ENCODE measurements at regions not wholly inside any gene's neighbourhood (a gene's known extent, or its start where the extent isn't known, plus 50 kb on each side); places are given as distances from the start of the nearest gene placed in this dataset.

GRCh38 chr13:38539632-38540031 is 147.2 kb upstream of the FREM2 start:
- Histone ChIP-seq H3K4me3 (ENCODE audit: insufficient read depth, low read depth, low read length) (no peak overlapping the region), H3K36me3 (replicated peaks; ENCODE audit: control insufficient read depth, insufficient read depth, low read length) (no peaks in the 10 kb centered on the region), H3K27me3 (ENCODE audit: control insufficient read depth, insufficient read depth, low read length) (no peaks in the 10 kb centered on the region)
- DNase-seq = no peak

- H3K36me3 ChIP-seq (replicated peaks; ENCODE audit: control insufficient read depth, insufficient read depth, low read length) = no peaks in the 10 kb centered on the region
- no peaks in the 10 kb centered on the region for H3K27me3 ChIP-seq (ENCODE audit: control insufficient read depth, insufficient read depth, low read length)
- H3K4me3 ChIP-seq (ENCODE audit: insufficient read depth, low read depth, low read length) = no peak overlapping the region
- DNase-seq = no peak
Measured at GRCh38 chr13:38542601-38543000, 144.3 kb upstream of the FREM2 start.

GRCh38 chr13:38543561-38543960 is 143.3 kb upstream of the FREM2 start:
- no peak overlapping the region for H3K4me3 ChIP-seq (ENCODE audit: insufficient read depth, low read depth, low read length)
- no peak for DNase-seq
- no peaks in the 10 kb centered on the region for H3K27me3 ChIP-seq (ENCODE audit: control insufficient read depth, insufficient read depth, low read length)
- no peaks in the 10 kb centered on the region for H3K36me3 ChIP-seq (replicated peaks; ENCODE audit: control insufficient read depth, insufficient read depth, low read length)

- no peak for DNase-seq
- H3K36me3 ChIP-seq (replicated peaks; ENCODE audit: control insufficient read depth, insufficient read depth, low read length) = no peaks in the 10 kb centered on the region
- H3K4me3 ChIP-seq (ENCODE audit: insufficient read depth, low read depth, low read length) = no peak overlapping the region
- H3K27me3 ChIP-seq (ENCODE audit: control insufficient read depth, insufficient read depth, low read length) = no peaks in the 10 kb centered on the region
Measured at GRCh38 chr13:38563739-38564138, 123.1 kb upstream of the FREM2 start.

GRCh38 chr13:38564256-38565150 is 122.4 kb upstream of the FREM2 start:
- Histone ChIP-seq H3K4me3 (ENCODE audit: insufficient read depth, low read depth, low read length) (no peak overlapping the region), H3K36me3 (replicated peaks; ENCODE audit: control insufficient read depth, insufficient read depth, low read length) (no peaks in the 10 kb centered on the region), H3K27me3 (ENCODE audit: control insufficient read depth, insufficient read depth, low read length) (no peaks in the 10 kb centered on the region)
- no peak for DNase-seq

GRCh38 chr13:38566023-38566422 is 120.9 kb upstream of the FREM2 start:
- Histone ChIP-seq H3K27me3 (ENCODE audit: control insufficient read depth, insufficient read depth, low read length) (no peaks in the 10 kb centered on the region), H3K4me3 (ENCODE audit: insufficient read depth, low read depth, low read length) (no peak overlapping the region), H3K36me3 (replicated peaks; ENCODE audit: control insufficient read depth, insufficient read depth, low read length) (no peaks in the 10 kb centered on the region)
- DNase-seq = no peak

- DNase-seq = no peak
- no peaks in the 10 kb centered on the region for H3K27me3 ChIP-seq (ENCODE audit: control insufficient read depth, insufficient read depth, low read length)
- H3K36me3 ChIP-seq (replicated peaks; ENCODE audit: control insufficient read depth, insufficient read depth, low read length) = no peaks in the 10 kb centered on the region
- H3K4me3 ChIP-seq (ENCODE audit: insufficient read depth, low read depth, low read length) = no peak overlapping the region
Measured at GRCh38 chr13:38566519-38566918, 120.4 kb upstream of the FREM2 start.

GRCh38 chr13:38570706-38571105 is 116.2 kb upstream of the FREM2 start:
- Histone ChIP-seq H3K4me3 (ENCODE audit: insufficient read depth, low read depth, low read length) (no peak overlapping the region), H3K27me3 (ENCODE audit: control insufficient read depth, insufficient read depth, low read length) (no peaks in the 10 kb centered on the region), H3K36me3 (replicated peaks; ENCODE audit: control insufficient read depth, insufficient read depth, low read length) (no peaks in the 10 kb centered on the region)
- DNase-seq = no peak

GRCh38 chr13:38575427-38575826 is 111.5 kb upstream of the FREM2 start:
- Histone ChIP-seq H3K4me3 (ENCODE audit: insufficient read depth, low read depth, low read length) (no peak overlapping the region), H3K27me3 (ENCODE audit: control insufficient read depth, insufficient read depth, low read length) (no peaks in the 10 kb centered on the region), H3K36me3 (replicated peaks; ENCODE audit: control insufficient read depth, insufficient read depth, low read length) (no peaks in the 10 kb centered on the region)
- DNase-seq = no peak

GRCh38 chr13:38577048-38577447 is 109.8 kb upstream of the FREM2 start:
- Histone ChIP-seq H3K4me3 (ENCODE audit: insufficient read depth, low read depth, low read length) (no peak overlapping the region), H3K27me3 (ENCODE audit: control insufficient read depth, insufficient read depth, low read length) (no peaks in the 10 kb centered on the region), H3K36me3 (replicated peaks; ENCODE audit: control insufficient read depth, insufficient read depth, low read length) (no peaks in the 10 kb centered on the region)
- no peak for DNase-seq

GRCh38 chr13:38582133-38582532 is 104.7 kb upstream of the FREM2 start:
- H3K36me3 ChIP-seq (replicated peaks; ENCODE audit: control insufficient read depth, insufficient read depth, low read length) = no peaks in the 10 kb centered on the region
- no peak overlapping the region for H3K4me3 ChIP-seq (ENCODE audit: insufficient read depth, low read depth, low read length)
- H3K27me3 ChIP-seq (ENCODE audit: control insufficient read depth, insufficient read depth, low read length) = no peaks in the 10 kb centered on the region
- DNase-seq = peak; percentile 3

GRCh38 chr13:38590230-38590629 is 96.6 kb upstream of the FREM2 start:
- no peaks in the 10 kb centered on the region for H3K27me3 ChIP-seq (ENCODE audit: control insufficient read depth, insufficient read depth, low read length)
- no peaks in the 10 kb centered on the region for H3K36me3 ChIP-seq (replicated peaks; ENCODE audit: control insufficient read depth, insufficient read depth, low read length)
- DNase-seq = no peak
- no peak overlapping the region for H3K4me3 ChIP-seq (ENCODE audit: insufficient read depth, low read depth, low read length)

- Histone ChIP-seq H3K27me3 (ENCODE audit: control insufficient read depth, insufficient read depth, low read length) (no peaks in the 10 kb centered on the region), H3K4me3 (ENCODE audit: insufficient read depth, low read depth, low read length) (no peak overlapping the region), H3K36me3 (replicated peaks; ENCODE audit: control insufficient read depth, insufficient read depth, low read length) (no peaks in the 10 kb centered on the region)
- DNase-seq = no peak
Measured at GRCh38 chr13:38590796-38591507, 95.9 kb upstream of the FREM2 start.

- no peaks in the 10 kb centered on the region for H3K27me3 ChIP-seq (ENCODE audit: control insufficient read depth, insufficient read depth, low read length)
- DNase-seq = no peak
- no peaks in the 10 kb centered on the region for H3K36me3 ChIP-seq (replicated peaks; ENCODE audit: control insufficient read depth, insufficient read depth, low read length)
- no peak overlapping the region for H3K4me3 ChIP-seq (ENCODE audit: insufficient read depth, low read depth, low read length)
Measured at GRCh38 chr13:38602266-38602665, 84.6 kb upstream of the FREM2 start.
